HepG2 (cell line): ENCODE measurements at regions not wholly inside any gene's neighbourhood (a gene's known extent, or its start where the extent isn't known, plus 50 kb on each side); places are given as distances from the start of the nearest gene placed in this dataset.

Experiments used
- ATAC-seq: fragments of 200-7000 bp; cut with Tn5 transposase; 3 replicates; pipeline ENCODE4 v1.9.1; 2020; ENCODE audit warnings: mild to moderate bottlenecking, moderate library complexity
- BruUV-seq: library from RNA; stranded (reverse); fragments of 400-500 nt; replicated peaks from 2 replicates; lab custom pipeline; 2021; lab: Mats Ljungman, UMichigan
- CTCF ChIA-PET: fragments of 300-600 bp; formaldehyde crosslinking; extraction: SDS; loops from one replicate; lab custom pipeline; 2021; ENCODE audit warnings: low total read pairs, inconsistent platforms, low intra/inter-chr PET ratio; lab: Yijun Ruan, JAX
- POLR2A ChIA-PET: fragments of 350-600 bp; sonication (Branson Sonifier 250); formaldehyde crosslinking; loops from one replicate; lab custom pipeline; 2020; ENCODE audit warnings: antibody characterized with exemption, inconsistent platforms; lab: Yijun Ruan, JAX
- DNase-seq: peaks from one replicate; pipeline ENCODE4 v3.0.0-alpha.2; 2015; ENCODE audit warnings: low spot score
- FAIRE-seq: peaks from 3 replicates; lab custom pipeline; 2011; peaks lifted over from hg19 to GRCh38; lab: Jason Lieb, UNC
- H2AFZ ChIP-seq: one replicate; pipeline ENCODE4 v1.6.1; 2011; ENCODE audit warnings: low read length, inconsistent platforms
- H3K27ac ChIP-seq: fragments of 300-600 bp; 3 replicates; pipeline ENCODE4 v1.8.0; 2011; ENCODE audit warnings: mixed run types, mild to moderate bottlenecking, mixed read lengths, low read length, inconsistent platforms; ENCODE audit not compliant: insufficient read depth; ENCODE audit errors: extremely low read length
- H3K27me3 ChIP-seq, 2 experiments: fragments of 200-600 bp in 1 of 2; 2 replicates in 1 of 2; 3 replicates in 1 of 2; pipeline versions ENCODE4 v1.6.0 to v1.8.0; 2011; ENCODE audit warnings: low read length in 2 of 2, mild to moderate bottlenecking in 2 of 2, moderate library complexity in 2 of 2, inconsistent platforms in 1 of 2; ENCODE audit not compliant: insufficient read depth in 2 of 2, control insufficient read depth in 1 of 2
- H3K36me3 ChIP-seq, 2 experiments: fragments of 200-600 bp in 1 of 2; replicated peaks in 1 of 2; 2 replicates in 1 of 2; 3 replicates in 1 of 2; pipeline versions ENCODE4 v1.5.1 to v1.8.0; 2011; ENCODE audit warnings: low read length in 2 of 2, inconsistent platforms in 1 of 2; ENCODE audit not compliant: insufficient read depth in 2 of 2, control insufficient read depth in 1 of 2
- H3K4me1 ChIP-seq: 2 replicates; pipeline ENCODE4 v1.5.1; 2012; ENCODE audit warnings: low read length, inconsistent platforms; ENCODE audit not compliant: insufficient read depth
- H3K4me2 ChIP-seq: 2 replicates; pipeline ENCODE4 v1.6.0; 2011; ENCODE audit warnings: low read depth, low read length, inconsistent platforms
- H3K4me3 ChIP-seq, 3 experiments: fragments of 200-600 bp in 1 of 3; sonication (generic), shearing (Covaris generic) in 1 of 3; replicated peaks in 1 of 3; 2 replicates each; pipeline ENCODE4 v1.5.1; 2011 to 2016; ENCODE audit warnings: low read length in 3 of 3, inconsistent platforms in 2 of 3, low read depth in 2 of 3, mild to moderate bottlenecking in 2 of 3, control low read depth in 1 of 3, mixed read lengths in 1 of 3; ENCODE audit not compliant: insufficient read depth in 1 of 3
- H3K79me2 ChIP-seq: one replicate; pipeline ENCODE4 v1.6.1; 2011; ENCODE audit warnings: low read length, inconsistent platforms; ENCODE audit not compliant: insufficient read depth
- H3K9ac ChIP-seq: 2 replicates; pipeline ENCODE4 v1.6.0; 2011; ENCODE audit warnings: mild to moderate bottlenecking, low read depth, low read length, inconsistent platforms; ENCODE audit not compliant: insufficient read depth
- H3K9me3 ChIP-seq: 2 replicates; pipeline ENCODE4 v1.5.1; 2012; ENCODE audit warnings: mild to moderate bottlenecking, low read length
- H4K20me1 ChIP-seq: 2 replicates; pipeline ENCODE4 v1.6.0; 2011; ENCODE audit warnings: inconsistent platforms, mild to moderate bottlenecking, low read length, moderate library complexity; ENCODE audit not compliant: insufficient read depth
- ATF7-NPFF ChIP-seq: sonication (generic); formaldehyde crosslinking; IDR thresholded peaks from 2 replicates; pipeline ENCODE4 v1.8.1; 2023; ENCODE audit warnings: mild to moderate bottlenecking, low read depth, missing genetic modification reagents, moderate library complexity
- FOXA1 ChIP-seq, 2 experiments: fragments of 450-650 bp in 1 of 2; sonication (generic) in 1 of 2; formaldehyde crosslinking in 1 of 2; IDR thresholded peaks; 2 replicates each; pipeline versions ENCODE4 v1.4.0 to v1.6.1; 2016 to 2020; ENCODE audit warnings: missing genetic modification reagents in 1 of 2
- FOXJ3 ChIP-seq: sonication (generic); formaldehyde crosslinking; IDR thresholded peaks from 2 replicates; pipeline ENCODE4 v1.4.0; 2020; ENCODE audit warnings: missing genetic modification reagents, mild to moderate bottlenecking, borderline replicate concordance
- FOXM1 ChIP-seq: sonication (generic); formaldehyde crosslinking; IDR thresholded peaks from 2 replicates; pipeline ENCODE4 v1.5.0; 2020; ENCODE audit warnings: missing genetic modification reagents
- MAFF ChIP-seq: IDR thresholded peaks from 2 replicates; pipeline ENCODE4 v1.6.1; 2011; ENCODE audit warnings: low read depth, low read length, improper control_type of control experiment
- SATB2 ChIP-seq: sonication (generic); formaldehyde crosslinking; IDR thresholded peaks from 2 replicates; pipeline ENCODE4 v1.5.0; 2020; ENCODE audit warnings: missing genetic modification reagents
- ZBTB7A ChIP-seq: sonication (generic); formaldehyde crosslinking; IDR thresholded peaks from 2 replicates; pipeline ENCODE4 v1.8.0; 2022; ENCODE audit warnings: mild to moderate bottlenecking, missing genetic modification reagents
- ZNF30 ChIP-seq: sonication (generic); formaldehyde crosslinking; IDR thresholded peaks from 2 replicates; pipeline ENCODE4 v1.5.0; 2020; ENCODE audit warnings: mild to moderate bottlenecking, missing genetic modification reagents
- ZNF678 ChIP-seq: sonication (generic); formaldehyde crosslinking; IDR thresholded peaks from 2 replicates; pipeline ENCODE4 v1.4.0; 2020; ENCODE audit warnings: mild to moderate bottlenecking, missing genetic modification reagents
- WGBS: methylation state at CpG from one replicate; pipeline ENCODE4 v1.1.6; 2017; ENCODE audit warnings: low lambda C conversion rate; 5-methylcytosine and 5-hydroxymethylcytosine counted together
- in situ Hi-C: cut with HindIII; loops from 2 replicates; pipeline ENCODE4 v1.10.0; 2017; ENCODE audit warnings: low pct_unique_long_range_greater_than_20kb; ENCODE audit not compliant: extremely low pct_ligation_motif_present
- intact Hi-C: fragments of 100-400 bp; cut with micrococcal nuclease; formaldehyde crosslinking; loops from one replicate; pipeline ENCODE4 v1.10.0; 2022; ENCODE audit not compliant: unreplicated experiment
- TF ChIP-seq, protein P1 (sequence below): sonication (generic); formaldehyde crosslinking; IDR thresholded peaks from 2 replicates; pipeline ENCODE4 v1.4.0; 2020; ENCODE audit warnings: missing genetic modification reagents
- TF ChIP-seq, protein P2 (sequence below): sonication (generic); formaldehyde crosslinking; IDR thresholded peaks from 2 replicates; pipeline ENCODE4 v1.4.0; 2020; ENCODE audit warnings: mild to moderate bottlenecking, missing genetic modification reagents

DNA sequence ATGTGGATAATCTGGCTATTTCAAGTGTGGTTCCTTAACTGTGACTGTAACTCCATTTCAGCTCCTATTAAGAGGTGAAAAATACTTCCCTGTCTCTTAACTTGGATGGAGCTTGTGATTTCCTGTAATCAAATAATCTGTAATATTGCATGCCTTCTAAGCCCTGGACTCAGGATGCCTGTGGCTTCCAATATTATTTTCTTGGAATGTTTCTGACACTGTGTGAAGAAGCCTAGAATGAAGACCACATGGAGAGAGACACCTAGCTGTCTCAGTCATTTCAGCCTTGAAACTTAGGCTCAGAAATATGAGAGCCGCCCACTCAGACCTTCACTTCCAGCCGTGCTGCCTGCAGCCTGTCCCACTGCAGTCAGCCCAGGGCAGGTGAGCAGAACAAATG is 544.3 kb downstream of the TRIML1 start (continued):
- TF ChIP-seq ATF7-NPFF (CRISPR knock-in tag) = no peak

DNA sequence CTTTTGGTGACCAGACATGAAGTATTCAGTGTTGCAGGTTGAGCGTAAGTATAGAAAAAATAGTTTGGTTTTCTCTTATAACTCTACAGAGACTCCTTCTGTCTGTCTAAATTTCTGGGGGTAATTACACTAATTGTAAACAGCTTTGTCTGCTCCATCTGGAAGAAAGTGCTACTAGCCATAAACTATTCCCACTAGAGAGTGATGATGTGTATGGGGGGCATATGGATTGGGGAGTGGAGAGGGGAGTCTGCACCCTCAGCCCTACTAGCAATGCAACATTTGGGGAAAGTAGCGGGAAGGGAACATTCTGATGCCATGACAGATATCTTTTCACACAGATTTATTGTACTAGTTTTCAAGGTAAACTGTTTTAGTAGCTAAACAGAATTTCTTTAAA is 549.7 kb downstream of the TRIML1 start:
- H3K4me1 ChIP-seq = no peaks in the 10 kb centered on the region
- WGBS = 51% methylated on average over 2 of the region's 2 CpGs
- no peaks in the 10 kb centered on the region for H3K79me2 ChIP-seq
- in situ Hi-C loops = no loop called here
- ChIA-PET CTCF (no interaction called here), POLR2A (no interaction called here)
- ATAC-seq (no peak), FAIRE-seq (no peak)
- TF ChIP-seq FOXA1 (IDR thresholded peaks at IDR 0.05) (no peak), FOXA1 (CRISPR knock-in tag; IDR thresholded peaks at IDR 0.05) (no peak), SATB2 (CRISPR knock-in tag) (no peak), ZBTB7A (CRISPR knock-in tag) (no peak)
- TF ChIP-seq, protein P1, sequence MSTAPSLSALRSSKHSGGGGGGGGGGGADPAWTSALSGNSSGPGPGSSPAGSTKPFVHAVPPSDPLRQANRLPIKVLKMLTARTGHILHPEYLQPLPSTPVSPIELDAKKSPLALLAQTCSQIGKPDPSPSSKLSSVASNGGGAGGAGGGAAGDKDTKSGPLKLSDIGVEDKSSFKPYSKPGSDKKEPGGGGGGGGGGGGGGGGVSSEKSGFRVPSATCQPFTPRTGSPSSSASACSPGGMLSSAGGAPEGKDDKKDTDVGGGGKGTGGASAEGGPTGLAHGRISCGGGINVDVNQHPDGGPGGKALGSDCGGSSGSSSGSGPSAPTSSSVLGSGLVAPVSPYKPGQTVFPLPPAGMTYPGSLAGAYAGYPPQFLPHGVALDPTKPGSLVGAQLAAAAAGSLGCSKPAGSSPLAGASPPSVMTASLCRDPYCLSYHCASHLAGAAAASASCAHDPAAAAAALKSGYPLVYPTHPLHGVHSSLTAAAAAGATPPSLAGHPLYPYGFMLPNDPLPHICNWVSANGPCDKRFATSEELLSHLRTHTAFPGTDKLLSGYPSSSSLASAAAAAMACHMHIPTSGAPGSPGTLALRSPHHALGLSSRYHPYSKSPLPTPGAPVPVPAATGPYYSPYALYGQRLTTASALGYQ = no peak
- TF ChIP-seq, all 625 proteins: peak for 0
- Histone ChIP-seq H3K27ac (no peak overlapping the region), H2AFZ (no peak overlapping the region), H3K27me3 (peaks cover 0 to 6% of the 10 kb centered on the region in 2 experiments; a peak in 1 of 5 replicates), H3K4me2 (no peak overlapping the region), H3K9ac (no peak overlapping the region), H3K4me3 (no peak overlapping the region), H4K20me1 (no peaks in the 10 kb centered on the region), H3K36me3 (no peaks in the 10 kb centered on the region), H3K9me3 (no peaks in the 10 kb centered on the region)
- no TSS peak for BruUV-seq
- DNase-seq = no peak
- intact Hi-C loops = no loop called here

DNA sequence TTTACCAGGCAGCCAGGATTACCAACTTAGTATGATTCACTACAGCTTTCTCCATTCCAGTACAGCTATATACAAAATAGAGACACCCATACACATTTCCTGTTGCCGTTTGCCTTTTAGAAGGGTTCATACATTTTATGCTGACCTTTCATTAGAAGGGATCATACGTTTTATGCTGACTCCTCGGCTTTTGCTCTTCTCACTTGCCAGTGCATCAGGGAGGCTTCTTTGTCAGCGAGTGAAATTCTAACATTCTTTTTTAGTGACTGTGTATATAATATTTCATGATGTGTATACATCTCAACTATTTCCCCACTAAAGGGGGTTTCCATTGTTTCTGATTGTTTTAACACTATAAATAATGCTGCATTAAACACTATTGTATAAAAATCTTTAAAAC is 552.6 kb downstream of the TRIML1 start:
- no peak overlapping the region for H3K27ac ChIP-seq
- H3K4me1 ChIP-seq = no peaks in the 10 kb centered on the region
- no TSS peak for BruUV-seq
- FAIRE-seq (no peak), DNase-seq (no peak), ATAC-seq (no peak)
- H3K27me3 ChIP-seq = peaks cover 0 to 6% of the 10 kb centered on the region in 2 experiments; a peak in 1 of 5 replicates
- no peaks in the 10 kb centered on the region for H4K20me1 ChIP-seq
- H3K9me3 ChIP-seq = no peaks in the 10 kb centered on the region
- H3K4me3 ChIP-seq = no peak overlapping the region
- no peak overlapping the region for H3K9ac ChIP-seq
- 17% methylated on average over 4 of the region's 4 CpGs for WGBS
- no peaks in the 10 kb centered on the region for H3K79me2 ChIP-seq
- intact Hi-C loops = no loop called here
- H2AFZ ChIP-seq = no peak overlapping the region
- CTCF ChIA-PET = no interaction called here
- in situ Hi-C loops = no loop called here
- POLR2A ChIA-PET = no interaction called here
- no peak overlapping the region for H3K4me2 ChIP-seq
- H3K36me3 ChIP-seq = no peaks in the 10 kb centered on the region
- no peak for TF ChIP-seq FOXJ3 (CRISPR knock-in tag)
- TF ChIP-seq MAFF = peak; percentile 93
- TF ChIP-seq, protein P2, sequence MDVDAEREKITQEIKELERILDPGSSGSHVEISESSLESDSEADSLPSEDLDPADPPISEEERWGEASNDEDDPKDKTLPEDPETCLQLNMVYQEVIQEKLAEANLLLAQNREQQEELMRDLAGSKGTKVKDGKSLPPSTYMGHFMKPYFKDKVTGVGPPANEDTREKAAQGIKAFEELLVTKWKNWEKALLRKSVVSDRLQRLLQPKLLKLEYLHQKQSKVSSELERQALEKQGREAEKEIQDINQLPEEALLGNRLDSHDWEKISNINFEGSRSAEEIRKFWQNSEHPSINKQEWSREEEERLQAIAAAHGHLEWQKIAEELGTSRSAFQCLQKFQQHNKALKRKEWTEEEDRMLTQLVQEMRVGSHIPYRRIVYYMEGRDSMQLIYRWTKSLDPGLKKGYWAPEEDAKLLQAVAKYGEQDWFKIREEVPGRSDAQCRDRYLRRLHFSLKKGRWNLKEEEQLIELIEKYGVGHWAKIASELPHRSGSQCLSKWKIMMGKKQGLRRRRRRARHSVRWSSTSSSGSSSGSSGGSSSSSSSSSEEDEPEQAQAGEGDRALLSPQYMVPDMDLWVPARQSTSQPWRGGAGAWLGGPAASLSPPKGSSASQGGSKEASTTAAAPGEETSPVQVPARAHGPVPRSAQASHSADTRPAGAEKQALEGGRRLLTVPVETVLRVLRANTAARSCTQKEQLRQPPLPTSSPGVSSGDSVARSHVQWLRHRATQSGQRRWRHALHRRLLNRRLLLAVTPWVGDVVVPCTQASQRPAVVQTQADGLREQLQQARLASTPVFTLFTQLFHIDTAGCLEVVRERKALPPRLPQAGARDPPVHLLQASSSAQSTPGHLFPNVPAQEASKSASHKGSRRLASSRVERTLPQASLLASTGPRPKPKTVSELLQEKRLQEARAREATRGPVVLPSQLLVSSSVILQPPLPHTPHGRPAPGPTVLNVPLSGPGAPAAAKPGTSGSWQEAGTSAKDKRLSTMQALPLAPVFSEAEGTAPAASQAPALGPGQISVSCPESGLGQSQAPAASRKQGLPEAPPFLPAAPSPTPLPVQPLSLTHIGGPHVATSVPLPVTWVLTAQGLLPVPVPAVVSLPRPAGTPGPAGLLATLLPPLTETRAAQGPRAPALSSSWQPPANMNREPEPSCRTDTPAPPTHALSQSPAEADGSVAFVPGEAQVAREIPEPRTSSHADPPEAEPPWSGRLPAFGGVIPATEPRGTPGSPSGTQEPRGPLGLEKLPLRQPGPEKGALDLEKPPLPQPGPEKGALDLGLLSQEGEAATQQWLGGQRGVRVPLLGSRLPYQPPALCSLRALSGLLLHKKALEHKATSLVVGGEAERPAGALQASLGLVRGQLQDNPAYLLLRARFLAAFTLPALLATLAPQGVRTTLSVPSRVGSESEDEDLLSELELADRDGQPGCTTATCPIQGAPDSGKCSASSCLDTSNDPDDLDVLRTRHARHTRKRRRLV (CRISPR knock-in tag) = no peak
- TF ChIP-seq ZNF30 = no peak
- no peak for TF ChIP-seq ZNF678 (CRISPR knock-in tag)
- TF ChIP-seq FOXM1 (CRISPR knock-in tag) = no peak
